ENCODE measurements at regions not wholly inside any gene's neighbourhood (a gene's known extent, or its start where the extent isn't known, plus 50 kb on each side); places are given as distances from the start of the nearest gene placed in this dataset.
A peak's percentile ranks its signal among the peaks of the same experiment; 100 is the strongest.

GRCh38 chr1:215007880-215008279 lies 74.7 kb upstream of the KCNK2 start:
- Histone ChIP-seq H3K9me1 (ENCODE audit: insufficient read depth, low read length) (no peaks in the 10 kb centered on the region), H4K91ac (ENCODE audit: insufficient read depth, low read depth, low read length) (no peak overlapping the region), H3K4me2 (ENCODE audit: low read depth, low read length) (no peak overlapping the region), H4K5ac (ENCODE audit: low read depth, low read length) (no peak overlapping the region), H3K79me1 (ENCODE audit: low read depth in 1 of 2, low read length in 2 of 2) (no peaks in the 10 kb centered on the region), H2BK20ac (ENCODE audit: low read depth, low read length) (no peak overlapping the region), H3K27ac (ENCODE audit: insufficient read depth, low read length) (no peak overlapping the region), H2AK5ac (ENCODE audit: low read depth, low read length) (no peak overlapping the region), H2BK15ac (ENCODE audit: low read depth, low read length) (no peak overlapping the region), H3K36me3 (ENCODE audit: control insufficient read depth, insufficient read depth, low read length) (no peaks in the 10 kb centered on the region), H2BK120ac (ENCODE audit: low read depth, low read length) (no peak overlapping the region), H3K56ac (ENCODE audit: extremely low read depth, insufficient read depth, low read length) (no peak overlapping the region), H3K4ac (ENCODE audit: low read depth, low read length) (no peak overlapping the region), H3K23ac (ENCODE audit: low read depth, low read length) (no peak overlapping the region), H3K4me1 (ENCODE audit: control insufficient read depth, insufficient read depth, low read length) (no peaks in the 10 kb centered on the region), H3K9me3 (ENCODE audit: control insufficient read depth, insufficient read depth, low read length) (no peaks in the 10 kb centered on the region), H2BK5ac (ENCODE audit: low read depth, low read length, poor library complexity, severe bottlenecking) (no peak overlapping the region), H4K8ac (ENCODE audit: low read depth in 2 of 2, low read length in 2 of 2) (no peak overlapping the region), H3K4me3 (ENCODE audit: insufficient read depth, low read depth, low read length) (no peak overlapping the region), H2AK9ac (replicated peaks; ENCODE audit: low read depth, low read length, poor library complexity) (no peak overlapping the region), H3K9ac (ENCODE audit: low read depth, low read length) (no peak overlapping the region), H3K27me3 (ENCODE audit: control insufficient read depth, insufficient read depth, low read length) (no peaks in the 10 kb centered on the region), H3K18ac (ENCODE audit: low read depth, low read length) (no peak overlapping the region), H3K14ac (replicated peaks; ENCODE audit: low read depth, low read length) (no peak overlapping the region), H2AFZ (replicated peaks; ENCODE audit: low read length, poor library complexity) (no peak overlapping the region), H4K20me1 (ENCODE audit: insufficient read depth, low read length) (no peaks in the 10 kb centered on the region)
- intact Hi-C loops (cut with micrococcal nuclease) (no loop called here), dilution Hi-C loops (cut with HindIII; ENCODE audit: low sequenced_read_pairs, unreplicated experiment) (no loop called here), in situ Hi-C loops (cut with MboI; ENCODE audit: low sequenced_read_pairs) (no loop called here)
- ChIA-PET CTCF (no interaction called here), POLR2A (ENCODE audit: unreplicated experiment) (no interaction called here)
- no TSS peak for BruUV-seq (replicated peaks)
- peak; percentile 61 for DNase-seq
- ATAC-seq (ENCODE audit: low read depth), result no peak
- TF ChIP-seq FOS (IDR thresholded peaks at IDR 0.05; ENCODE audit: low read depth, low read length) (no peak), CEBPB (IDR thresholded peaks at IDR 0.05; ENCODE audit: low read depth, low read length) (no peak), RAD21 (IDR thresholded peaks at IDR 0.05; ENCODE audit: low read length) (no peak), MAZ (IDR thresholded peaks at IDR 0.05; ENCODE audit: borderline replicate concordance, low read depth, low read length) (no peak), SMC3 (IDR thresholded peaks at IDR 0.05; ENCODE audit: low read depth, low read length) (no peak), RCOR1 (IDR thresholded peaks at IDR 0.05; ENCODE audit: insufficient replicate concordance, low read length) (no peak), CHD1 (IDR thresholded peaks at IDR 0.05; ENCODE audit: low read depth, low read length) (no peak)

All from IMR-90 (cell line).